ENCODE measurements at regions not wholly inside any gene's neighbourhood (a gene's known extent, or its start where the extent isn't known, plus 50 kb on each side); places are given as distances from the start of the nearest gene placed in this dataset.
A peak's percentile ranks its signal among the peaks of the same experiment; 100 is the strongest.
"Not testable (repeated sequence)": the region's sequence is repeated elsewhere in the genome, so short reads cannot be mapped to it uniquely, and the experiment has no call there.

DNA sequence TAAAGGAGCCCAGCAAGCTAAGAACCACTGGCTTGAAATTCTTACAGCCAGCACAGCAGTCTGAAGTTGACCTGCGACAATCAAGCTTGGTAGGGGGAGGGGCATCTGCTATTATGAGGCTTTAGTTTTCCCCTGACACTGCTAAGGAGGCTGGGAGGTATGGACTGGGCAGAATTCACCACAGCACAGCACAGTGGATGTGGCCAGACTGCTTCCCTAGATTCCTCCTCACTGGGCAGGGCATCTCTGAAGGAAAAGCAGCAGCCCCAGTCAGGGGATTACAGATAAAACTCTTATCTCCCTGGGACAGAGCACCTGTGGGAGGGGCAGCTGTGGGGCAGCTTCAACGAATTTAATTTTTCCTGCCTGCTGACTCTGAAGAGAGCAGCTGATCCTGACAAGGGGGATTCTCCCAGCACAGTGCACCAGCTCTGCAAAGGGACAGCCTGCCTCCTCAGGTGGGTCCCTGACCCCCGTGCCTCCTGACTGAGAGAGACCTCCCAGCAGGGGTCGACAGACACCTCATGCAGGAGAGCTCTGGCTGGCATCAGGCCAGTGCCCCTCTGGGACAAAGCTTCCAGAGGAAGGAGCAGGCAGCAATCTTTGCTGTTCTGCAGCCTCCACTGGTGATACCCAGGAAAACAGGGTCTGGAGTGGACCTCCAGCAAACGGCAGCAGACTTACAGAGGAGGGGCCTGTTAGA, 71.6 kb upstream of the CARMIL1 start:
- DNase-seq (ENCODE audit: low read depth, low spot score); in situ Hi-C loops (cut with HindIII; ENCODE audit: low pct_unique_long_range_greater_than_20kb, low sequenced_read_pairs): not testable (repeated sequence)

- DNase-seq (ENCODE audit: low read depth, low spot score): no peak
- in situ Hi-C loops (cut with HindIII; ENCODE audit: low pct_unique_long_range_greater_than_20kb, low sequenced_read_pairs): no loop called here
These were observed 63.3 kb upstream of the CARMIL1 start for GRCh38 chr6:25215881-25216280.

GRCh38 chr6:25217302-25217701, 61.9 kb upstream of the CARMIL1 start:
- in situ Hi-C loops (cut with HindIII; ENCODE audit: low pct_unique_long_range_greater_than_20kb, low sequenced_read_pairs): no loop called here
- no peak for DNase-seq (ENCODE audit: low read depth, low spot score)

GRCh38 chr6:25217829-25218228, 61.3 kb upstream of the CARMIL1 start:
- no peak for DNase-seq (ENCODE audit: low read depth, low spot score)
- in situ Hi-C loops (cut with HindIII; ENCODE audit: low pct_unique_long_range_greater_than_20kb, low sequenced_read_pairs): no loop called here

DNA sequence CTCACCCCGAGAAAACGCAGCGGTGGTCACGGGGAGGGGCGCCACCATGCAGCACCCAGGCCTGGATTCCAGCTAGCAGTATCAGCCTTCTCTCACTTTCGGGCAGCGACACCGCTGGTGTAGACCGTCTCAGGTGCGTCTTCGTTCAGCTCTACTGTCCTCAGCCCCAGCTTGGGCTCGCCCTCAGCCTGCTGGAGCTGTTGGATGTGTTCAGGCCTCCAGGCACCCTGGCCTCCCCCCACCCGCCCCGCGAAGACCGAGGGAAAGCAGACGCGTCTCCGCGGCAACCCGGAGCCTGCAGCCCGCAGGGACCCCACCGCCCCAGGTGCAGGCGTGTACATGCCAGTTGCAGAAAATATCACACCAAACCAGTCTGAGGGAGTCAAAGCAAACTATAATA, 60.8 kb upstream of the CARMIL1 start:
- in situ Hi-C loops (cut with HindIII; ENCODE audit: low pct_unique_long_range_greater_than_20kb, low sequenced_read_pairs): no loop called here
- DNase-seq (ENCODE audit: low read depth, low spot score): no peak

GRCh38 chr6:25219216-25219916, 59.8 kb upstream of the CARMIL1 start:
- no peak for DNase-seq (ENCODE audit: low read depth, low spot score)
- in situ Hi-C loops (cut with HindIII; ENCODE audit: low pct_unique_long_range_greater_than_20kb, low sequenced_read_pairs): no loop called here

- no peak for DNase-seq (ENCODE audit: low read depth, low spot score)
- in situ Hi-C loops (cut with HindIII; ENCODE audit: low pct_unique_long_range_greater_than_20kb, low sequenced_read_pairs): no loop called here
These were observed 59.3 kb upstream of the CARMIL1 start for GRCh38 chr6:25219917-25220278.

DNA sequence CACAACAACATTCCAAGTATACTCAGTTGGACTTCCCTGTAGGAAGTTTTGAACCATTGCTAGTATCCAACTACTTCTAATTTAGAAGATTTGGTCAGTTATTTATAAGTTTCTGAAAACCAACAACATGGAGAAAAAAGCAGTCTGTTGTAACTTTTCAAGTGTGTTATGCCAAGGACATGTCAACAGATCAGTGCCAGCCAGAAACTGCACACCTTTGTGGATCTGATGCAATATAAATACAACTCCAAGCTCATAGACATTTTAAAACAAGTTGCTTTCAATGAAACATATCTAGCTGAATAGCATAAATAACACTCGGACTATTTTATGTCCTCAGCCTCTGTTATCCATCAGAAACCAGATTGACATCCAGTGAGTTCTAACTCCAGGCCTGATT, 58.3 kb upstream of the CARMIL1 start:
- in situ Hi-C loops (cut with HindIII; ENCODE audit: low pct_unique_long_range_greater_than_20kb, low sequenced_read_pairs): no loop called here
- no peak for DNase-seq (ENCODE audit: low read depth, low spot score)

DNA sequence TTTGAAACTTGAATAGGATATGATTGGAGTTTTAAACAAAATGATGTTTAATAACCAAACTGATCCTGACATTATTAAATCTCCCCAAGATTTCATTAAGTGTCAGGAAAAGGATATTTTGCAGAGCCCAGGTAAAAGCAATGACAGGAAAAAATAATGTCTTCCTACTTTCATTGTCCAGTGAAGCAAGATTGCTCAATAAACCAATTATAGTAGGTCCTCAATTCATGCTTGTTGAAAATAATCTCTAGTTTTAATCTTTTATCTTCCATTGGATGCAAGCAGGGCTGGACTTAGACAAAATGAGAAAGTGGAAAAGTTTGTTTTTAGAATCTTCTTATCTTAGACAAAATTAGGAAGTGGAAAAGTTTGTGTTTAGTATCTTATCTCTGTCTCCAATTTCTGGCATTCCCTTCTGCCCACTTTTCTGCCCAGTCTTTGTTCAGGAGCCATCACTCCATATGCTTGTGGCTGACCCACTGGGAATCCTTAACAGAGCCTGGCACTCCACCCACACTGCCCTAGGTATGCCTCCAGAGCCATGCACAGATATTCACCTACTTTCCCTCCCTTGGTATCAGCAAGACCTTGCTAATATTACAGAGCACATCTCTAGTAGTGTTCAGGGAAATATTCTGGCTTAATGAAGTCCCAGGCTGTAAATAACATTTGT, 57.0 kb upstream of the CARMIL1 start:
- no peak for DNase-seq (ENCODE audit: low read depth, low spot score)
- in situ Hi-C loops (cut with HindIII; ENCODE audit: low pct_unique_long_range_greater_than_20kb, low sequenced_read_pairs): no loop called here

DNA sequence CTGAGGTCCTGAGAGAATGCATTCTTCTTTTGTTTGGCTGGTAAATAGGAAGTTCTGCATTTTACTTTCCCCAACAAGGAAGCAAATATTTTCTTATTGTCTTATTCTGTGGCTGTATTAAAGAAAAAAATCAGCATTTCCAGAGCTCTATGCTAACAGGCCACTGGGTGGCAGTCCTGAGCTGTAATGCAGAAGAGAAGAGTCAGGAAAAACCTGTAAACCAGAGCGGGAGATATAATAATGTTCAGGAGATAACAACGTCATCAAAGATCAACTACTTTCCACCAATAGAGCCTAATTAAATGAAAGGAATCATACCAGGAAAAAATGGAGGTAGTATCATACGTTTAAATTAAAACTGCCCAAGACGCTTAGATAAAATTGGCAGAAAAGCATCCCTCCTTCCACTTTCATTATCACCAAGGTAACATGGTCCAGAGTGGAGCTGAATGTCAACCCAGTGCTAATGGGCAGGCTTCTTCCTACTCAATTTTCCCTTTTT, 55.6 kb upstream of the CARMIL1 start:
- DNase-seq (ENCODE audit: low read depth, low spot score): peak; percentile 85
- in situ Hi-C loops (cut with HindIII; ENCODE audit: low pct_unique_long_range_greater_than_20kb, low sequenced_read_pairs): no loop called here

DNA sequence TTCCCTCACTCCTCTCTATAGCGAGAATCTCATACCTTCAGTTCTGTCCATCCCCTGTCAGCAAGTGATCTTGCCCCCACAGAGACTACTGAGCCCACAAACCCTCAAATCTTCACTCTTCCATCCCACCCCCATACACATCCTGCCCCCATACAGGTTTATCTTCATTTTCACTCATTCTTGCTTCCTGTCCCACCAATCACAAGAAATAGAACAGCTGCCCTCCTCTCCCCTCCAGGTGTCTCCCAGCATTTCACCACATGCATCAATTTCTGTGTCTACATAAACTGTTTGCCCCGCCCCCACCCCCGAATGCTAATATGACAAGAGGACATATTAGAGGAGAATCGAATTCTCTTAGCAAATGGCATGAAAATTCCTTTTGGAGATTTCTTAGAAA, 54.9 kb upstream of the CARMIL1 start:
- no peak for DNase-seq (ENCODE audit: low read depth, low spot score)
- in situ Hi-C loops (cut with HindIII; ENCODE audit: low pct_unique_long_range_greater_than_20kb, low sequenced_read_pairs): no loop called here

GRCh38 chr6:25227854-25228253, 51.3 kb upstream of the CARMIL1 start:
- DNase-seq (ENCODE audit: low read depth, low spot score): no peak
- in situ Hi-C loops (cut with HindIII; ENCODE audit: low pct_unique_long_range_greater_than_20kb, low sequenced_read_pairs): no loop called here

Small RNAs in the stretch of these regions (small RNA-seq; reads per million reads assigned to genes)
- gene RN7SL334P: 0 reads per million in 2 experiments
